CMK (cell line): ENCODE measurements at regions not wholly inside any gene's neighbourhood (a gene's known extent, or its start where the extent isn't known, plus 50 kb on each side); places are given as distances from the start of the nearest gene placed in this dataset.

ENCODE experiments used
- DNase-seq: peaks from one replicate; pipeline ENCODE4 v3.0.0-alpha.2; 2010; ENCODE audit warnings: low read depth

GRCh38 chr22:22418957-22419356 lies 89.6 kb downstream of the ZNF280B start:
- DNase-seq, result no peak

- no peak for DNase-seq
Measured at GRCh38 chr22:22420580-22420979, 88.0 kb downstream of the ZNF280B start.

GRCh38 chr22:22421392-22421791 lies 87.2 kb downstream of the ZNF280B start:
- no peak for DNase-seq

- DNase-seq, result peak; percentile 15
Measured at GRCh38 chr22:22422629-22423112, 85.9 kb downstream of the ZNF280B start.

- DNase-seq, result no peak
Measured at GRCh38 chr22:22423681-22424080, 84.9 kb downstream of the ZNF280B start.

- DNase-seq, result no peak
Measured at GRCh38 chr22:22424210-22424800, 84.2 kb downstream of the ZNF280B start.

GRCh38 chr22:22424956-22425355 lies 83.6 kb downstream of the ZNF280B start:
- DNase-seq, result no peak

GRCh38 chr22:22425356-22425755 lies 83.2 kb downstream of the ZNF280B start:
- no peak for DNase-seq

- no peak for DNase-seq
Measured at GRCh38 chr22:22425783-22426624, 82.5 kb downstream of the ZNF280B start.

- no peak for DNase-seq
Measured at GRCh38 chr22:22427542-22428065, 80.9 kb downstream of the ZNF280B start.

GRCh38 chr22:22428222-22429098 lies 80.1 kb downstream of the ZNF280B start:
- DNase-seq, result no peak

GRCh38 chr22:22429369-22430108 lies 79.0 kb downstream of the ZNF280B start:
- DNase-seq, result no peak

- DNase-seq, result no peak
Measured at GRCh38 chr22:22430111-22430820, 78.3 kb downstream of the ZNF280B start.

GRCh38 chr22:22431271-22432220 lies 77.0 kb downstream of the ZNF280B start:
- DNase-seq, result peak; percentile 35

GRCh38 chr22:22432479-22432878 lies 76.1 kb downstream of the ZNF280B start:
- DNase-seq, result no peak

GRCh38 chr22:22432937-22433336 lies 75.6 kb downstream of the ZNF280B start:
- no peak for DNase-seq

GRCh38 chr22:22433770-22434169 lies 74.8 kb downstream of the ZNF280B start:
- no peak for DNase-seq
